Mesodermal cell (in vitro differentiated cells): ENCODE measurements at regions not wholly inside any gene's neighbourhood (a gene's known extent, or its start where the extent isn't known, plus 50 kb on each side); places are given as distances from the start of the nearest gene placed in this dataset.

Experiments used
- H3K27ac ChIP-seq: 2 replicates; pipeline ENCODE4 v1.7.0; 2013; ENCODE audit warnings: mild to moderate bottlenecking, low read depth, low read length, moderate library complexity; ENCODE audit not compliant: severe bottlenecking
- H3K36me3 ChIP-seq: 2 replicates; pipeline ENCODE4 v1.7.1; 2013; ENCODE audit warnings: mild to moderate bottlenecking, low read length, moderate library complexity; ENCODE audit not compliant: control insufficient read depth, insufficient read depth
- H3K4me1 ChIP-seq: one replicate; pipeline ENCODE4 v1.7.1; 2013; ENCODE audit warnings: mild to moderate bottlenecking, low read length; ENCODE audit not compliant: insufficient read depth, control insufficient read depth, poor library complexity, severe bottlenecking
- H3K4me3 ChIP-seq: 2 replicates; pipeline ENCODE4 v1.7.0; 2013; ENCODE audit warnings: low read length, control low read depth, mild to moderate bottlenecking; ENCODE audit not compliant: insufficient read depth, poor library complexity, severe bottlenecking; ENCODE audit errors: extremely low read depth
- H3K9me3 ChIP-seq: 2 replicates; pipeline ENCODE4 v1.7.1; 2013; ENCODE audit warnings: mild to moderate bottlenecking, low read length, moderate library complexity; ENCODE audit not compliant: control insufficient read depth
- WGBS, 2 experiments: methylation state at CpG; one replicate each; pipeline ENCODE4 v1.1.5; 2013; ENCODE audit warnings: missing lambda C conversion rate in 2 of 2; ENCODE audit not compliant: insufficient coverage in 2 of 2; 5-methylcytosine and 5-hydroxymethylcytosine counted together

DNA sequence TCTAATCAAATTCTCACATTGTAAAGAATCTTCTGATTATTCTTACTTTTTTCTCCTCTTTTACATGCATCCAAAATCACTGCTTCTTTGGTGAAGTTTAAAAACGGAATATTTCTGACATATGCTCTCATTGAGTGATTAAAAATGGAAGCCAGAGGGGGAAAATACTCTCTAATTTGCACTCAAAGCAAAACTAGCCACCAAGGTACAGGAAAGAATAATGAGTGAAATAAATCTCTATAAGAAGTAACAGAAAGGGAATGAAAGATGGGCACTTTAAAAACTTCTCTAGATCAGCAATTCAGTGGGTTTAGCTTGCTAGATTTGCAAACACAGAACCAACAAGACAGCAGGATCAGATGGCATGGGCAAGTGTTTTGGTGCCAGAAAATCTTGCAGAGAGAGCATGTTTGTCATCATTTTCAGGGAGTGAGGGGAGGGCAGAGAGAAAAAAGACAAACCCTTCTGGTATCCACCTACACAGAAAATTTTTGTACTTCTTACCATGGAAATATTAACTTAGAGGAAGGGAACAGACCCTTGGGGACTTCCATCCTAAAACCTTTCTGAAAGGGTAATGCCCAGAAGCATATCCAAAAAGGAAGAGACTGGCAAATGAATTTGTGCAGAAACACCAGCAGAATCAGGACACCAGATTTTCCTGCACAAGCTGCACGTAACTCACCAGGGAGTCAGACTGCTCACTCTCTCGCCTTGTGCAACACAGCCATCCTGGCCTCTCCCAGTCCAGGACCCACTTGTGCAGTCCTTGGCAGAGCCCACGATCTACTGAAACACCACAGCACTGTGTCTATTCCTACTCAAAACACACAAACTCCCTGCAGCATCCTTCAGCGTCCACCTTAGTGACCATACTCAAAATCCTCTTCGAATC, 270.2 kb upstream of the PRDM1 start:
- Histone ChIP-seq H3K9me3 (no peaks in the 10 kb centered on the region), H3K36me3 (no peaks in the 10 kb centered on the region), H3K27ac (no peak overlapping the region), H3K4me1 (peaks cover 16% of the 10 kb centered on the region), H3K4me3 (no peak overlapping the region)
- 89 to 91% methylated on average over 3 to 5 of the region's 6 CpGs for WGBS, 2 experiments

DNA sequence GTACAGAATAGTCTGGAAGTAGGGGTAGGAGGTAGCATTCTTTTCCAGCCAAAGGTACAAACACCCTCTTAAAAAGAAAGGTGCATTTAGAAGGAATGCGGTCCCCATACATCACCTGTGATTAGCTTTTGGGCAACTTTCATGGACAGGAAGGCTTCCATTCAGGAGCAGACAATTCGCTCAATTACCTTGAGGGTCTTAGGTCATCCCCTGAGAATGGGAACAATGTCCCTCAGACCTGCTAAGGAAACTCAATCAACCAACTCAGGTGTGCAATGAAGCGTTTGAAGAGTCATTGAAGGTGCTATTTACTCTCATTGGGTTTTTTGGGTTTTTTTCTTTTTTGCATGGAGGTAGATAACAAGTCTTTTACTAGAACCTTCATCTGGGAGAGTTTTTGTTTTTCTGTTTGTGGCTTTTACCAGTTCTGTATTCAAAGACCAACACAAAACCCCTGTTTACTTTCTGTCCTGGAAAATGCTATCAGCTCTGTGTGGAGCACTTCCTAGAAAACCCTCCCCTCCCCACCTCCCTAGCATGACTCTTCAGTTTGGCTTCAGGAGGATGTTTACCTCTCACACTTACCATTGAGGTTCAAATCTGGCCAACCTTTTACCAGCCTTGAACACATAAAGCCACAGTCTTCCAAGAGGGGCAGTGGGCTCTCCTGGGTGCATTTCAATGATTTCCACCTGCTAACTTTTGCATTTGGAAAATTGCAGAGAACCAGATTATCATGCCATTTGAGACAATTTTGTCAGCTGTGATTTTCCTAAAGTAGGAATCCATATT, 271.2 kb upstream of the PRDM1 start:
- H3K36me3 ChIP-seq = no peaks in the 10 kb centered on the region
- H3K4me1 ChIP-seq = peaks cover 23% of the 10 kb centered on the region
- H3K27ac ChIP-seq = no peak overlapping the region
- H3K9me3 ChIP-seq = no peaks in the 10 kb centered on the region
- WGBS, 2 experiments = 90% methylated on average over 2 of the region's 3 CpGs; no CpG with 5 or more reads in 1 of the 2 experiments
- H3K4me3 ChIP-seq = no peak overlapping the region

GRCh38 chr6:105810922-105811482, 275.1 kb upstream of the PRDM1 start:
- peak overlapping the region; percentile 71 for H3K27ac ChIP-seq
- H3K9me3 ChIP-seq = no peaks in the 10 kb centered on the region
- 84 to 100% methylated on average over 1 to 3 of the region's 3 CpGs for WGBS, 2 experiments
- no peaks in the 10 kb centered on the region for H3K36me3 ChIP-seq
- H3K4me3 ChIP-seq = no peak overlapping the region
- H3K4me1 ChIP-seq = peaks cover 32% of the 10 kb centered on the region

- peaks cover 5% of the 10 kb centered on the region for H3K9me3 ChIP-seq
- WGBS, 2 experiments = 36 to 68% methylated on average over 1 to 2 of the region's 4 CpGs
- peak overlapping the region; percentile 71 for H3K27ac ChIP-seq
- no peak overlapping the region for H3K4me3 ChIP-seq
- no peaks in the 10 kb centered on the region for H3K36me3 ChIP-seq
- H3K4me1 ChIP-seq = peaks cover 31% of the 10 kb centered on the region
Measured at GRCh38 chr6:105810105-105810921, 275.8 kb upstream of the PRDM1 start.

GRCh38 chr6:105808571-105808970, 277.6 kb upstream of the PRDM1 start:
- Histone ChIP-seq H3K27ac (no peak overlapping the region), H3K4me1 (peaks cover 25% of the 10 kb centered on the region), H3K4me3 (no peak overlapping the region), H3K36me3 (no peaks in the 10 kb centered on the region), H3K9me3 (peaks cover 9% of the 10 kb centered on the region)
- 83 to 100% methylated on average over 1 to 2 of the region's 2 CpGs for WGBS, 2 experiments

DNA sequence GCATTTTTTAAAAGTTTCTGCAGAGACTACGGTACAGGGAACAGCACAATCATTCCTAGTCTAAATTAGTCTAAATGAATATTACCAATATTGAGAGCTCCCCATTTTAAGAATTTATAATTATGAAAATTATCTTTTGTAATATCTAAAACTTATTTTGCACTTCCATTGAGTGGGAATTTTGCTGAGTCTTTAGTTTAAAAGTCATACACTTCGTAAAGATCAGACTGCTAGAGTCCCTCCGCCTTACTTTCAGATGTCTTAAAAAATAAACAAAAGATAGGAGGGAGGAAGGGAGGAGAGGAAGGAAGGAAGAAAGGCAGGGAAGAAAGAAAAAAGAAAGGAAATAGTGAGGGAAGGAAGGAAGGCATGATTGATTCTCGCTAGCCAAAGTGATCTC, 278.2 kb upstream of the PRDM1 start:
- H3K36me3 ChIP-seq = no peaks in the 10 kb centered on the region
- no peak overlapping the region for H3K4me3 ChIP-seq
- H3K9me3 ChIP-seq = peaks cover 9% of the 10 kb centered on the region
- no peak overlapping the region for H3K27ac ChIP-seq
- peaks cover 25% of the 10 kb centered on the region for H3K4me1 ChIP-seq
- 100% methylated on average over 1 of the region's 4 CpGs; no CpG with 5 or more reads in 1 of the 2 experiments for WGBS, 2 experiments

DNA sequence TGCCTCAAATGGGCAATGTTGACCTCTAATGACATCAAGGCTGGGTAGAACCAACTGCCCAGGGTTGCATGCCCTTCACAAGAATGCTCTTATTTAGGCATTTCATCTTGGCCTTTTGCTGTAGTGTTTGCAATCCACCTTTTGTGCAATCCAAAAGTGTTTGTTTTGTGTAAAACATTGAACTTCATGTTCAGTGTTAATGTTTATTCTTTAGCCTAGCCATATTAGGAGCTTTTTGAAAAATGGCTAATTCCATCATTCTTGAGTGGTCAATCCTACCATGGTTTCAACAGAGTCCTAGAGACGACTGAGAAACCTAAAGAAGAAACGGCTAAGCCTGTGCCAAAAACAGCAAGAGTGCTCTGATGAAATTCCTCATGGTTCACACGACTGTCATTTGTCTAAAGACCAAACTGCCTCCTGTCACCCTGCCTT, 279.6 kb upstream of the PRDM1 start:
- H3K4me3 ChIP-seq = no peak overlapping the region
- peaks cover 22% of the 10 kb centered on the region for H3K4me1 ChIP-seq
- H3K9me3 ChIP-seq = peaks cover 9% of the 10 kb centered on the region
- WGBS, 2 experiments = 80 to 88% methylated on average over 1 to 3 of the region's 3 CpGs
- H3K27ac ChIP-seq = no peak overlapping the region
- H3K36me3 ChIP-seq = no peaks in the 10 kb centered on the region

DNA sequence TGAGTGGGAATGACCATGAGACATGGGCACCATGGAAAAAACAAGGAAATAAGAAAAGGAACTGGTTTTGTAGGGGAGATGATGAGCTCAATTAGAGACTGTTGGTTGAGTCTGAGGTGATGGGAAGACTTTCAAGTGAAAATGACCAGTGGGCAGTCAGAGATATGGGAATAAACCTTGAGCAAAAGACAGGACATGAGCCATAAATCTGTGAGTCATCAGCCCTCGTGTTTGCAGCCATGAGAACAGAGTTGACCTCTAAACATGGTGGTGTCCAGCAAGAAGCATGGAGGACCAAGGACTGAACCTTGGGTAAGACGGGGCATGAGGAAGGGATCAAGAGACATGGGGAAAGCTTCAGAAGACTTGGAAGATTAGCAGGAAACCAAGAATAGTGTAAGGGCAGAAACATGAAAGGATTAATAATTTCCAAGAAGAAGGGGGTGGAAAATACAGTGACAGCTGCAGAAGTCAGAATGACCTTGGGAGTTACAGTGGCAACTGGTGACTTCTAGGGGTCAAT, 280.6 kb upstream of the PRDM1 start:
- WGBS, 2 experiments = 88% methylated on average over 2 of the region's 2 CpGs
- peaks cover 13% of the 10 kb centered on the region for H3K4me1 ChIP-seq
- peaks cover 9% of the 10 kb centered on the region for H3K9me3 ChIP-seq
- H3K36me3 ChIP-seq = no peaks in the 10 kb centered on the region
- no peak overlapping the region for H3K27ac ChIP-seq
- H3K4me3 ChIP-seq = no peak overlapping the region

DNA sequence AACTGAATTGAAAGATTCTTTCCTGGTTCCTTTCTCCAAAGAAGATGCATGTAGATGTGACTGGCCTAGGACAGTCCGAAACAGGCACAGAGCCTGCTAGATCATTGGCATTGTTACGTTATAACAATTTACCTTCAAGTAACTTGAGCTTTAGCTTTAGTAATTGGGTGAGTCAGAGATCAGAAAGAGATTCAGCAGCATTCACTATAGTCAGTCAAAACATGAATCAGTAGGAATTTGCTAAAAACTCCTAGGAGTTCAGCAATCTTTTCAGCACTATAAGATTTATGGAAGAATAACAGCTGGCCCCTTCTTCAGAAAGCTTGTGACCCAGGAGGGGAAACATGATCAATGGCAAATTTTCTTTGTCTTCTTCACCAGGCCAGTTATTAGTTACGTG, 281.7 kb upstream of the PRDM1 start:
- H3K27ac ChIP-seq = no peak overlapping the region
- H3K9me3 ChIP-seq = peaks cover 9% of the 10 kb centered on the region
- H3K4me3 ChIP-seq = no peak overlapping the region
- H3K4me1 ChIP-seq = peaks cover 5% of the 10 kb centered on the region
- no peaks in the 10 kb centered on the region for H3K36me3 ChIP-seq
- WGBS, 2 experiments = 100% methylated on average over 1 of the region's 3 CpGs; no CpG with 5 or more reads in 1 of the 2 experiments

DNA sequence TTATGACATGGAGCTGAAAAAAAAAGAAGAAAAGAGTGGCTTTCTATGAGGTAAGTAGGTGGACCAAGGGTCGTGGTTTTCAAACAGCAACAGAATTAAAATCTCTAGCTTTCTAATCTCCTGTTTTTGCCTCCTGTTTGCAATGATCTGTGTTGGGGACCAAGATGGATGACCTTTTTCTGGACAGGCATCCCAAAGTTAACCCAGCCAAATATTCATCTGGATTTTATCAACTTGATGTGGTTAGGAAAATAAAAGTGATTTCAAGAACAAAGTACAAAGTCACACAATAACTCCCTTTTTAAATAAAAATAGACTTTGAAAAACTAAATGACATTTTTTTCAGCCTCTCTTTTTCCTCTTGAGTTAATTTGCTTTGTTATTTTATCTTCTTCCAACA, 282.1 kb upstream of the PRDM1 start:
- Histone ChIP-seq H3K9me3 (peaks cover 9% of the 10 kb centered on the region), H3K4me3 (no peak overlapping the region), H3K27ac (no peak overlapping the region), H3K4me1 (peaks cover under 1% of the 10 kb centered on the region), H3K36me3 (no peaks in the 10 kb centered on the region)
- no CpG with 5 or more reads among the region's 1 CpG for WGBS, 2 experiments
